Neuronal stem cell (in vitro differentiated cells): ENCODE measurements at regions not wholly inside any gene's neighbourhood (a gene's known extent, or its start where the extent isn't known, plus 50 kb on each side); places are given as distances from the start of the nearest gene placed in this dataset.

Source experiments
- DNase-seq: peaks from one replicate; pipeline ENCODE4 v3.0.0-alpha.2; 2013; ENCODE audit warnings: low spot score
- H2AFZ ChIP-seq: one replicate; pipeline ENCODE4 v1.6.1; 2013; ENCODE audit warnings: mild to moderate bottlenecking, low read length, inconsistent platforms
- H2AK5ac ChIP-seq: 2 replicates; pipeline ENCODE4 v1.6.1; 2013; ENCODE audit warnings: low read depth, mild to moderate bottlenecking, inconsistent platforms, low read length, moderate library complexity, mixed read lengths
- H2BK120ac ChIP-seq: 2 replicates; pipeline ENCODE4 v1.6.1; 2013; ENCODE audit warnings: low read depth, mild to moderate bottlenecking, inconsistent platforms, low read length, moderate library complexity, mixed read lengths
- H2BK12ac ChIP-seq: one replicate; pipeline ENCODE4 v1.6.1; 2013; ENCODE audit warnings: low read length, inconsistent platforms
- H2BK15ac ChIP-seq: 2 replicates; pipeline ENCODE4 v1.6.1; 2013; ENCODE audit warnings: mild to moderate bottlenecking, low read length, inconsistent platforms, mixed read lengths
- H2BK5ac ChIP-seq: one replicate; pipeline ENCODE4 v1.6.1; 2013; ENCODE audit warnings: inconsistent platforms, mild to moderate bottlenecking, low read length, moderate library complexity
- H3K14ac ChIP-seq: one replicate; pipeline ENCODE4 v1.6.1; 2013; ENCODE audit warnings: low read length, inconsistent platforms
- H3K18ac ChIP-seq: 2 replicates; pipeline ENCODE4 v1.6.1; 2013; ENCODE audit warnings: low read length, inconsistent platforms
- H3K23ac ChIP-seq: 2 replicates; pipeline ENCODE4 v1.6.1; 2013; ENCODE audit warnings: low read depth, mild to moderate bottlenecking, mixed read lengths, low read length, inconsistent platforms; ENCODE audit not compliant: poor library complexity
- H3K27ac ChIP-seq: replicated peaks from 3 replicates; pipeline ENCODE4 v1.5.1; 2013; ENCODE audit warnings: low read length, inconsistent platforms
- H3K27me3 ChIP-seq, 3 experiments: 2 replicates each; pipeline ENCODE4 v1.6.1; 2013; ENCODE audit warnings: low read length in 3 of 3, mild to moderate bottlenecking in 2 of 3, inconsistent platforms in 1 of 3, low read depth in 1 of 3, mixed read lengths in 1 of 3, moderate library complexity in 1 of 3; ENCODE audit not compliant: control insufficient read depth in 3 of 3, insufficient read depth in 3 of 3
- H3K36me3 ChIP-seq, 2 donors: replicated peaks in 1 of 2; 2 replicates each; pipeline ENCODE4 v1.6.1; 2013; ENCODE audit warnings: low read length in 2 of 2; ENCODE audit not compliant: control insufficient read depth in 2 of 2, insufficient read depth in 2 of 2
- H3K4ac ChIP-seq: 2 replicates; pipeline ENCODE4 v1.6.1; 2013; ENCODE audit warnings: inconsistent platforms, mild to moderate bottlenecking, low read length, moderate library complexity
- H3K4me1 ChIP-seq, 2 donors: 1 replicate in 1 of 2; 2 replicates in 1 of 2; pipeline ENCODE4 v1.6.1; 2013; ENCODE audit warnings: low read length in 2 of 2, low read depth in 1 of 2; ENCODE audit not compliant: control insufficient read depth in 2 of 2, insufficient read depth in 1 of 2
- H3K4me2 ChIP-seq: one replicate; pipeline ENCODE4 v1.6.1; 2013; ENCODE audit warnings: mild to moderate bottlenecking, low read length, inconsistent platforms; ENCODE audit not compliant: insufficient read depth, poor library complexity, severe bottlenecking
- H3K4me3 ChIP-seq, 2 donors: 2 replicates each; pipeline ENCODE4 v1.5.1; 2013; ENCODE audit warnings: low read length in 2 of 2, mild to moderate bottlenecking in 2 of 2, inconsistent platforms in 1 of 2, moderate library complexity in 1 of 2
- H3K79me1 ChIP-seq: one replicate; pipeline ENCODE4 v1.6.1; 2013; ENCODE audit warnings: low read depth, mild to moderate bottlenecking, inconsistent platforms, low read length, moderate library complexity
- H3K9ac ChIP-seq: one replicate; pipeline ENCODE4 v1.6.1; 2013; ENCODE audit warnings: mild to moderate bottlenecking, low read depth, low read length, inconsistent platforms; ENCODE audit not compliant: poor library complexity
- H3K9me3 ChIP-seq, 2 donors: replicated peaks in 1 of 2; 2 replicates each; pipeline versions ENCODE3 to v1.6.1; 2013; ENCODE audit warnings: low read length in 2 of 2, mild to moderate bottlenecking in 2 of 2, inconsistent platforms in 1 of 2, low read depth in 1 of 2, mixed read lengths in 1 of 2, moderate library complexity in 1 of 2; ENCODE audit not compliant: control insufficient read depth in 2 of 2, insufficient read depth in 1 of 2
- H4K8ac ChIP-seq: one replicate; pipeline ENCODE4 v1.6.1; 2013; ENCODE audit warnings: low read depth, mild to moderate bottlenecking, inconsistent platforms, low read length, moderate library complexity
- H4K91ac ChIP-seq: one replicate; pipeline ENCODE4 v1.6.1; 2013; ENCODE audit warnings: low read length, low read depth, mild to moderate bottlenecking, inconsistent platforms; ENCODE audit not compliant: poor library complexity
- WGBS, 2 donors: extraction: QIAGEN DNeasy Blood & Tissue Kit; methylation state at CpG; one replicate each; pipeline ENCODE4 v1.1.7; 2013; ENCODE audit warnings: missing lambda C conversion rate in 2 of 2, mixed read lengths in 1 of 2; ENCODE audit not compliant: insufficient read length in 2 of 2, insufficient replicate concordance in 1 of 2; ENCODE audit errors: extremely low coverage in 2 of 2; 5-methylcytosine and 5-hydroxymethylcytosine counted together

DNA sequence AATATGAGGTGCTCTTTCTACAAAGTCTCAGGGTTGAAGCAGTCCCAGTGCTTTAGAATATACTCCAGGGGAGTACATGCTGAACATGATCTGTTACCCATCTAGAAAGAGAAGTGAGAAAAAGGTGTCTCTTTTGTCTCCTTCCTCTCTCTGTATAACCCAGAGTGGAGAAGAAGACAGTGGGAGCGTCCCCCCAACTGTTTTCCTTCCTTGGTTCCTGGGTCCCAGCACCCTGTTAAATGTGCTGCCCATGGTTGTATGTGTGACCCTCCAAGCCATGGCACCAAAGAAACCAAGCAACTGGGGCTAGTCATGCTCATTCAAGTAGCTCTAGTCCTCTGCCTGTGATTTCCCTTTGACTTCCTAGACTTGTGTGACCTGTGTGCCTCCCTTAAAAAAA is 683.7 kb downstream of the TBL1XR1 start:
- no peak overlapping the region for H4K91ac ChIP-seq
- no peak overlapping the region for H3K14ac ChIP-seq
- H2BK12ac ChIP-seq, result no peak overlapping the region
- H3K27me3 ChIP-seq, result no peaks in the 10 kb centered on the region
- no peak overlapping the region for H3K18ac ChIP-seq
- H2AK5ac ChIP-seq, result no peak overlapping the region
- H2BK5ac ChIP-seq, result no peak overlapping the region
- no peaks in the 10 kb centered on the region for H3K4me1 ChIP-seq
- H2BK120ac ChIP-seq, result no peak overlapping the region
- H3K4me3 ChIP-seq, result no peak overlapping the region
- H3K9ac ChIP-seq, result no peak overlapping the region
- no peaks in the 10 kb centered on the region for H3K36me3 ChIP-seq
- WGBS, 2 donors, result no CpG with 5 or more reads among the region's 1 CpG
- H3K4ac ChIP-seq, result no peak overlapping the region
- H4K8ac ChIP-seq, result no peak overlapping the region
- H3K4me2 ChIP-seq, result no peak overlapping the region
- H3K27ac ChIP-seq, result no peak overlapping the region
- no peak overlapping the region for H2AFZ ChIP-seq
- DNase-seq, result peak; percentile 24
- H3K9me3 ChIP-seq, result peaks cover 16 to 40% of the 10 kb centered on the region in 2 donors
- no peaks in the 10 kb centered on the region for H3K79me1 ChIP-seq
- no peak overlapping the region for H2BK15ac ChIP-seq
- no peak overlapping the region for H3K23ac ChIP-seq

DNA sequence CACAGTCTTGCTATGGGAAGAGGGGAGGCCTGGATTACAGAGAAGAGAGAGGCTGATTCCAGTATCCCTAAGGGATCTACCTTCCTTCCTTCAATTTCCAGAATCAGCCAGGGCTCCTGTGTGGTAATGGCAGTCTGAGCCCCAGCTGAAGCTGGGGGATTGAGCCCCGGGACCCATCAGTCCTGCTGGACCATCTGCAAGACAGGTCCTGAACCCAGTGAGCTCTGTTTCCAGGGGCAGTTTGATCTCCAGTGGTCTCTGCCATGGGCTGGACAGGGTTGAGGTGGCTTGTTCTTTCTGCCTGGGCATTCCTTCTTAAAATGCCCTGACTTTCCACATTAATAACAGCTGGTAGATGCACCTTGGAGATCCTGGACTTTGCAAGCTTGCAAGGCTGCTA is 685.2 kb downstream of the TBL1XR1 start:
- Histone ChIP-seq H2BK5ac (no peak overlapping the region), H3K27ac (no peak overlapping the region), H3K23ac (no peak overlapping the region), H2AFZ (no peak overlapping the region), H3K27me3 (no peaks in the 10 kb centered on the region), H3K4me1 (no peaks in the 10 kb centered on the region), H3K4me3 (no peak overlapping the region), H3K4me2 (no peak overlapping the region), H2BK12ac (no peak overlapping the region), H4K8ac (no peak overlapping the region), H3K9ac (no peak overlapping the region), H3K36me3 (no peaks in the 10 kb centered on the region), H2BK120ac (no peak overlapping the region), H4K91ac (no peak overlapping the region), H3K14ac (no peak overlapping the region), H3K18ac (no peak overlapping the region), H2AK5ac (no peak overlapping the region), H3K4ac (no peak overlapping the region), H3K9me3 (peaks cover 16 to 46% of the 10 kb centered on the region in 2 donors), H2BK15ac (no peak overlapping the region), H3K79me1 (no peaks in the 10 kb centered on the region)
- no peak for DNase-seq
- no CpG with 5 or more reads among the region's 1 CpG for WGBS, 2 donors

DNA sequence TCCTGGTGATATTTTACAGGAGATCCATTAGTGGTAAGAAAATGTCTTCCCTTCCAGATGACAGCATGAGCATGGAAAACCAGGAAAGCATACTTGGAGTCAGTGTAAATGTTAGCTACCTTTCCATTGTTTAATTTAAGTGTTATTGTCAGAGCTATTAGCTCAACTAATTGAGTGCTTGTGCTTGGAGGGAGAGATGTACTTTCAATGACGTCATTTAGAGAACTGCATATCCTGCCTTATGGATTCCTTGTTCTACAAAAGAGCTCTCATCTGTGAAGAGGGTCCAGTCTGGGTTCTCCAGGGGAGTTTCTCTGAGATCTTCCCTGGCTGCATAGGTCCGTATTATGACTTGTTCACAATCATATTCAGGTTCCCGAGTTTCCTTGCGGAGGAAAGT is 687.2 kb downstream of the TBL1XR1 start:
- Histone ChIP-seq H4K91ac (no peak overlapping the region), H3K4ac (no peak overlapping the region), H3K18ac (no peak overlapping the region), H2AFZ (no peak overlapping the region), H3K79me1 (no peaks in the 10 kb centered on the region), H2BK15ac (no peak overlapping the region), H4K8ac (no peak overlapping the region), H3K27ac (no peak overlapping the region), H3K14ac (no peak overlapping the region), H2BK5ac (no peak overlapping the region), H2BK12ac (no peak overlapping the region), H3K27me3 (no peaks in the 10 kb centered on the region), H2AK5ac (no peak overlapping the region), H3K23ac (no peak overlapping the region), H3K4me3 (peak overlapping the region in 1 of 2 donors; percentile 17), H2BK120ac (no peak overlapping the region), H3K9me3 (peaks cover 16 to 44% of the 10 kb centered on the region in 2 donors), H3K9ac (no peak overlapping the region), H3K4me2 (no peak overlapping the region), H3K4me1 (peaks cover 0 to 7% of the 10 kb centered on the region in 2 donors), H3K36me3 (no peaks in the 10 kb centered on the region)
- DNase-seq, result no peak
- no CpG with 5 or more reads among the region's 4 CpGs for whole genome bisulfite sequencing, 2 donors

DNA sequence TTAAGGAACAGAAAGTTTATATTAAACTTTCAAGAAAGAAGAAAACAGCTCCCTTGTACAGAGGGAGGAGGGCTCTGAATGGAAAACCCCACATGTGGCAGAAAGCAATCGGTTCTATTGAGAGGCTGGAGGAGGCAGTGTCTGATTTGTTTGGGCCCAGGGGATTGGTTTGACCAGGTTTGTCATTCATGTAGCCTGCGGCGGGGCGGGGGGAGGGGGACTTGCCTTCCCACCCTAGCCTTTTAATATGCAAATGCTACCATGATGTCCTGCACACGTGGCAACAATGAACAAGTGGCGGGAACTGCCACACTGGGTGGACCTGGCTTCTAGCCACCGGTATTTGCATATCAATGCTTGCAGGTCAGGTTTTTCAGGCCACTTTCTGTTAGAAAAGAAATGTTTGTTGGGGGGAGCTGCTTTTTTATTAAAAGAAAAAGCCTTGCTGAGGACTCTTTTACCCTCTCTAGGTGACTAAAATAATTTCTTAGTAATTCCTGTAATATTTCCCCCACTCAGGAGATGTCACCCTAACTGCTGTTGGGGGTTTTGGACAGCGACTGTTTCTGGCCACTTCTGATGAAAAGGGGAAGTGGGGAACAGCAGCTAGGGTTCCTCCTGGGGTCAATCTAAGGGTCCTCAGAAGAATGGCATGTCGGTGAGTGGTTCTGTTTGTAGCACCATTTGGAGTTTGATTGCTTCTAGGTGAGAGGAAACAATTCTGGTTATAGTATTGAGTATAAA is 691.2 kb downstream of the TBL1XR1 start:
- peak overlapping the region; percentile 80 for H2AFZ ChIP-seq
- no peak overlapping the region for H3K4me2 ChIP-seq
- no peaks in the 10 kb centered on the region for H3K79me1 ChIP-seq
- peaks cover 0 to 7% of the 10 kb centered on the region in 2 donors for H3K4me1 ChIP-seq
- no peak overlapping the region for H3K18ac ChIP-seq
- no peak overlapping the region for H4K91ac ChIP-seq
- no CpG with 5 or more reads among the region's 9 CpGs for WGBS, 2 donors
- DNase-seq, result no peak
- no peak overlapping the region for H3K23ac ChIP-seq
- no peak overlapping the region for H3K4me3 ChIP-seq
- no peak overlapping the region for H2BK12ac ChIP-seq
- no peaks in the 10 kb centered on the region for H3K27me3 ChIP-seq
- no peak overlapping the region for H2AK5ac ChIP-seq
- H2BK120ac ChIP-seq, result no peak overlapping the region
- H4K8ac ChIP-seq, result no peak overlapping the region
- H3K36me3 ChIP-seq, result no peaks in the 10 kb centered on the region
- H3K14ac ChIP-seq, result no peak overlapping the region
- H3K9ac ChIP-seq, result no peak overlapping the region
- no peak overlapping the region for H3K4ac ChIP-seq
- peaks cover 4 to 9% of the 10 kb centered on the region in 2 donors for H3K9me3 ChIP-seq
- no peak overlapping the region for H2BK5ac ChIP-seq
- no peak overlapping the region for H2BK15ac ChIP-seq
- H3K27ac ChIP-seq, result no peak overlapping the region
